DMS153 treated with DMSO at 0.1 percent for 48 hours (cell line): ENCODE measurements at regions not wholly inside any gene's neighbourhood (a gene's known extent, or its start where the extent isn't known, plus 50 kb on each side); places are given as distances from the start of the nearest gene placed in this dataset.

ENCODE experiments used
- DNase-seq: peaks from one replicate; lab custom pipeline; 2025; ENCODE audit not compliant: unreplicated experiment; lab: John Stamatoyannopoulos, UW

- no peak for DNase-seq
Observed at GRCh38 chr10:69684020-69684980, 54.3 kb downstream of the FAM241B start.

- no peak for DNase-seq
Observed at GRCh38 chr10:69684981-69685353, 54.9 kb downstream of the FAM241B start.

GRCh38 chr10:69685426-69685801, 55.4 kb downstream of the FAM241B start:
- no peak for DNase-seq

GRCh38 chr10:69685802-69686585, 55.9 kb downstream of the FAM241B start:
- DNase-seq: no peak

GRCh38 chr10:69686866-69687265, 56.8 kb downstream of the FAM241B start:
- no peak for DNase-seq

- DNase-seq: no peak
Observed at GRCh38 chr10:69687426-69687825, 57.4 kb downstream of the FAM241B start.

- DNase-seq: no peak
Observed at GRCh38 chr10:69692267-69692666, 62.2 kb downstream of the FAM241B start.

GRCh38 chr10:69692891-69693290, 62.8 kb downstream of the FAM241B start:
- DNase-seq: no peak

- no peak for DNase-seq
Observed at GRCh38 chr10:69693886-69694285, 63.8 kb downstream of the FAM241B start.

GRCh38 chr10:69696073-69696731, 66.2 kb downstream of the FAM241B start:
- peak; percentile 7 for DNase-seq

GRCh38 chr10:69697006-69697405, 67.0 kb downstream of the FAM241B start:
- no peak for DNase-seq

- DNase-seq: no peak
Observed at GRCh38 chr10:69703256-69703655, 73.2 kb downstream of the FAM241B start.

GRCh38 chr10:69703766-69704630, 74.0 kb downstream of the FAM241B start:
- DNase-seq: no peak

GRCh38 chr10:69709366-69709941, 79.4 kb downstream of the FAM241B start:
- DNase-seq: no peak

GRCh38 chr10:69710008-69710888, 80.2 kb downstream of the FAM241B start:
- DNase-seq: no peak

GRCh38 chr10:69712342-69712741, 82.3 kb downstream of the FAM241B start:
- DNase-seq: no peak

- DNase-seq: no peak
Observed at GRCh38 chr10:69714572-69714971, 84.5 kb downstream of the FAM241B start.

GRCh38 chr10:69715156-69715898, 85.3 kb downstream of the FAM241B start:
- no peak for DNase-seq
